Stimulated activated CD8-positive, alpha-beta memory T cell treated with anti-CD3 and anti-CD28 coated beads, Interleukin-12 subunit alpha, Interleukin-12 subunit beta, amount 100 ng/mL, for 1 hour (primary cell): ENCODE measurements at regions not wholly inside any gene's neighbourhood (a gene's known extent, or its start where the extent isn't known, plus 50 kb on each side); places are given as distances from the start of the nearest gene placed in this dataset.
"Not testable (repeated sequence)": the region's sequence is repeated elsewhere in the genome, so short reads cannot be mapped to it uniquely, and the experiment has no call there.

Experiments
- DNase-seq: peaks from one replicate; pipeline ENCODE4 v3.0.0-alpha.2; 2020; ENCODE audit warnings: low read depth

- no peak for DNase-seq
Measured at GRCh38 chr2:64795024-64795592, 141.4 kb upstream of the SERTAD2 start.

GRCh38 chr2:64796926-64797325, 143.2 kb upstream of the SERTAD2 start:
- DNase-seq, result no peak

GRCh38 chr2:64797881-64798575, 144.3 kb upstream of the SERTAD2 start:
- DNase-seq, result no peak

- DNase-seq, result no peak
Measured at GRCh38 chr2:64799592-64800252, 146.0 kb upstream of the SERTAD2 start.

GRCh38 chr2:64803776-64804175, 150.1 kb upstream of the SERTAD2 start:
- no peak for DNase-seq

GRCh38 chr2:64804651-64805050, 150.9 kb upstream of the SERTAD2 start:
- DNase-seq, result no peak

- DNase-seq, result no peak
Measured at GRCh38 chr2:64807417-64807816, 153.7 kb upstream of the SERTAD2 start.

GRCh38 chr2:64808092-64808491, 154.4 kb upstream of the SERTAD2 start:
- DNase-seq, result no peak

GRCh38 chr2:64808754-64809153, 155.0 kb upstream of the SERTAD2 start:
- DNase-seq, result no peak

GRCh38 chr2:64809216-64809615, 155.5 kb upstream of the SERTAD2 start:
- no peak for DNase-seq

GRCh38 chr2:64812285-64812684, 158.6 kb upstream of the SERTAD2 start:
- DNase-seq, result no peak

GRCh38 chr2:64814007-64814406, 160.3 kb upstream of the SERTAD2 start:
- no peak for DNase-seq

GRCh38 chr2:64816526-64816925, 162.8 kb upstream of the SERTAD2 start:
- DNase-seq, result not testable (repeated sequence)

GRCh38 chr2:64817453-64817852, 163.7 kb upstream of the SERTAD2 start:
- no peak for DNase-seq

GRCh38 chr2:64818664-64819060, 164.9 kb upstream of the SERTAD2 start:
- no peak for DNase-seq

GRCh38 chr2:64819361-64819760, 165.6 kb upstream of the SERTAD2 start:
- no peak for DNase-seq

GRCh38 chr2:64819774-64820688, 166.3 kb upstream of the SERTAD2 start:
- DNase-seq, result no peak

- no peak for DNase-seq
Measured at GRCh38 chr2:64820901-64821300, 167.2 kb upstream of the SERTAD2 start.

- DNase-seq, result no peak
Measured at GRCh38 chr2:64823794-64824193, 165.4 kb upstream of the SLC1A4 start.

GRCh38 chr2:64825831-64826491, 163.2 kb upstream of the SLC1A4 start:
- no peak for DNase-seq

GRCh38 chr2:64826703-64827102, 162.5 kb upstream of the SLC1A4 start:
- DNase-seq, result no peak

GRCh38 chr2:64828261-64828660, 160.9 kb upstream of the SLC1A4 start:
- no peak for DNase-seq
